SK-N-SH (cell line): ENCODE measurements at regions not wholly inside any gene's neighbourhood (a gene's known extent, or its start where the extent isn't known, plus 50 kb on each side); places are given as distances from the start of the nearest gene placed in this dataset.

Experiments used
- CTCF ChIP-seq: fragments of 200-600 bp; sonication (generic); IDR thresholded peaks from 2 replicates; pipeline ENCODE4 v1.6.1; 2017; ENCODE audit warnings: antibody characterized with exemption, mild to moderate bottlenecking, moderate library complexity
- EP300 ChIP-seq, 2 experiments: IDR thresholded peaks; 2 replicates each; pipeline versions ENCODE4 v1.4.0 to v1.6.1; 2012; ENCODE audit warnings: borderline replicate concordance in 1 of 2, low read depth in 1 of 2, low read length in 1 of 2
- JUND ChIP-seq: IDR thresholded peaks from 2 replicates; pipeline ENCODE4 v1.4.0; 2012
- POLR2AphosphoS5 ChIP-seq: IDR thresholded peaks from 2 replicates; pipeline ENCODE4 v1.6.1; 2012; ENCODE audit warnings: low read depth, low read length
- RCOR1 ChIP-seq: fragments of 150-350 bp; IDR thresholded peaks from 2 replicates; pipeline ENCODE4 v1.6.1; 2017; ENCODE audit warnings: antibody characterized with exemption, low read length

GRCh38 chr6:163949431-163949830 is 534.9 kb downstream of the QKI start:
- no peak for TF ChIP-seq CTCF
- TF ChIP-seq EP300 (IDR thresholded peaks at IDR 0.05; ENCODE audit: borderline replicate concordance in 1 of 2, low read depth in 1 of 2, low read length in 1 of 2): no peak
- TF ChIP-seq POLR2AphosphoS5: no peak
- no peak for TF ChIP-seq JUND
- TF ChIP-seq RCOR1: no peak
